Adrenal gland (tissue), 9 donors: ENCODE measurements at regions not wholly inside any gene's neighbourhood (a gene's known extent, or its start where the extent isn't known, plus 50 kb on each side); places are given as distances from the start of the nearest gene placed in this dataset.

Experiments
- DNase-seq, 7 donors: peaks; one replicate each; pipeline ENCODE4 v3.0.0-alpha.2; 2019 to 2020
- H3K27ac ChIP-seq, 5 donors: fragments of 200-600 bp; sonication (generic) in 4 of 5; 1 replicate in 3 of 5; 2 replicates in 2 of 5; pipeline versions ENCODE4 v1.5.1 to v1.8.0; 2016 to 2020; ENCODE audit warnings: mild to moderate bottlenecking in 1 of 5
- H3K27me3 ChIP-seq: fragments of 200-600 bp; 2 replicates; pipeline ENCODE4 v1.8.0; 2021
- H3K36me3 ChIP-seq, 2 donors: fragments of 200-600 bp; replicated peaks in 1 of 2; 1 replicate in 1 of 2; 2 replicates in 1 of 2; pipeline versions ENCODE4 v1.5.1 to v1.8.0; 2018 to 2022
- H3K4me1 ChIP-seq, 2 donors: fragments of 200-600 bp; replicated peaks in 1 of 2; 1 replicate in 1 of 2; 2 replicates in 1 of 2; pipeline versions ENCODE4 v1.5.1 to v1.8.0; 2018 to 2021
- H3K4me3 ChIP-seq, 4 donors: fragments of 200-600 bp; sonication (generic) in 3 of 4; one replicate each; pipeline ENCODE4 v1.5.1; 2016 to 2018
- H3K9me3 ChIP-seq, 3 donors: fragments of 200-600 bp; sonication (generic) in 1 of 3; replicated peaks in 1 of 3; 1 replicate in 2 of 3; 2 replicates in 1 of 3; pipeline versions ENCODE4 v1.5.1 to v1.8.0; 2016 to 2021
- POLR2A ChIP-seq, 2 donors: fragments of 450-650 bp; IDR thresholded peaks; one replicate each; pipeline ENCODE4 v1.6.1; 2017; ENCODE audit warnings: antibody characterized with exemption in 2 of 2, mild to moderate bottlenecking in 2 of 2, moderate library complexity in 1 of 2
- whole genome bisulfite sequencing, 4 donors: extraction: QIAGEN DNeasy Blood & Tissue Kit in 2 of 4; methylation state at CpG; one replicate each; pipeline versions ENCODE4 v1.1.5 to v1.1.7; 2013 to 2017; 5-methylcytosine and 5-hydroxymethylcytosine counted together
- intact Hi-C, 2 donors: fragments of 100-400 bp; cut with DNase I; formaldehyde crosslinking; loops; one replicate each; pipeline versions ENCODE4 v1.14.1 to v1.15.0; 2022 to 2023
- TF ChIP-seq, protein P1 (sequence below), 6 experiments: fragments of 450-650 bp in 4 of 6; fragments of 200-600 bp in 2 of 6; sonication (generic) in 1 of 6; IDR thresholded peaks; 1 replicate in 5 of 6; 2 replicates in 1 of 6; pipeline versions ENCODE4 v1.5.1 to v1.8.0; 2016 to 2021; ENCODE audit warnings: antibody characterized with exemption in 6 of 6, mild to moderate bottlenecking in 2 of 6, moderate library complexity in 1 of 6
- donor health status: healthy with polysubstance abuse.
- donor health status: Bipolar disorder and iron deficiency.
- donor health status: DM: yes; HTN: yes; CAD: no.
- donor health status: DM: no; HTN: no; CAD: no.
- donor health status: DM: no; HTN: no; CAD: no.

DNA sequence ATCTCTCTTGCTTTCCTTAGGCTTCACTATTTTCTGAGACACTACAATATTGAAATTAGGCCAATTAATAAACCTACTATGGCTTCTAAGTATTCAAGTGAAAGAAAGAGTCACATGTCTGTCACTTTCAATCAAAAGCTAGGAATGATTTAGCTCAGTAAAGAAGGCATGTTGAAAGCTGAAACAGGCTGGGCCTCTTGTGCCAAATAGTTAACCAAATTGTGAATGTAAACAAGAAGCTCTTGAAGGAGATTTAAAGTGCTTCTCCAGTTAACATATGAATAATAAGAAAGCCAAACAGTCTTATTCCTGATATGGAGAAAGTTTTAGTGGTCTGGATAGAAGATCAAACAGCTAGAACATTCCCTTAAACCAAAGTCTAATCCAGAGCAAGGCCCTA, 236.3 kb downstream of the OTOR start:
- no peak for DNase-seq
- Histone ChIP-seq H3K4me3 (no peak overlapping the region), H3K9me3 (no peaks in the 10 kb centered on the region), H3K36me3 (no peaks in the 10 kb centered on the region), H3K27me3 (no peaks in the 10 kb centered on the region), H3K4me1 (no peaks in the 10 kb centered on the region), H3K27ac (no peak overlapping the region)
- TF ChIP-seq POLR2A (IDR thresholded peaks at IDR 0.05), result no peak
- TF ChIP-seq, protein P1, sequence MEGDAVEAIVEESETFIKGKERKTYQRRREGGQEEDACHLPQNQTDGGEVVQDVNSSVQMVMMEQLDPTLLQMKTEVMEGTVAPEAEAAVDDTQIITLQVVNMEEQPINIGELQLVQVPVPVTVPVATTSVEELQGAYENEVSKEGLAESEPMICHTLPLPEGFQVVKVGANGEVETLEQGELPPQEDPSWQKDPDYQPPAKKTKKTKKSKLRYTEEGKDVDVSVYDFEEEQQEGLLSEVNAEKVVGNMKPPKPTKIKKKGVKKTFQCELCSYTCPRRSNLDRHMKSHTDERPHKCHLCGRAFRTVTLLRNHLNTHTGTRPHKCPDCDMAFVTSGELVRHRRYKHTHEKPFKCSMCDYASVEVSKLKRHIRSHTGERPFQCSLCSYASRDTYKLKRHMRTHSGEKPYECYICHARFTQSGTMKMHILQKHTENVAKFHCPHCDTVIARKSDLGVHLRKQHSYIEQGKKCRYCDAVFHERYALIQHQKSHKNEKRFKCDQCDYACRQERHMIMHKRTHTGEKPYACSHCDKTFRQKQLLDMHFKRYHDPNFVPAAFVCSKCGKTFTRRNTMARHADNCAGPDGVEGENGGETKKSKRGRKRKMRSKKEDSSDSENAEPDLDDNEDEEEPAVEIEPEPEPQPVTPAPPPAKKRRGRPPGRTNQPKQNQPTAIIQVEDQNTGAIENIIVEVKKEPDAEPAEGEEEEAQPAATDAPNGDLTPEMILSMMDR (IDR thresholded peaks at IDR 0.05), result no peak
- intact Hi-C loops, result no loop called here

DNA sequence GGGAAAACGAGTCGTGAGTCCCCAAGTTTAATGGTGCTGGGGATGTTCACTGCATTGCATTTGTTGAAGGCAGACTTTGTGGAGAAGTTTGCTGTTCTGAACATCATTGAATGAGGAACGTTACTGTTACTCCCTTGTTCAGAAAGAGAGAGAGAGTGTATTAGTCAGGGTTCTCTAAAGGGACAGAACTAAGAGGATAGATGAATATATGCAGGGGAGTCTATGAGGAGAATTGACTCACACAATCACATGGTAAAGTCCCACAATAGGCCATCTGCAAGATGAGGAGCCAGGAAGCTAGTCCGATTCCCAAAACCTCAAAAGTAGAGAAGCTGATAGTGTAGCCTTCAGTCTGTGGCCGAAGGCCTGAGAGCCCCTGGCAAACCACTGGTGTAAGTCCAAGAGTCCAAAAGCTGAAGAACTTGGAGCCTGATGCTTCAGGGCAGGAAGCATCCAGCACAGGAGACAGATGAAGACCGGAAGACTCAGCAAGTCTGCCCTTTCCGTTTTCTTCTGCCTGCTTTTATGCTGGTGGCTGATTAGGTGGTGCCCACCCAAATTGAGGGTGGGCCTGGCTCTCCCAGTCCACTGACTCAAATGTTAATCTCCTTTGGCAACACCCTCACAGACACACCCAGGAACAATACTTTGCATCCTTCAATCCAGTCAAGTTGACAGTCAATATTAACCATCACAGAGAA, 223.5 kb upstream of the PCSK2 start:
- intact Hi-C loops, result no loop called here
- H3K36me3 ChIP-seq, result no peaks in the 10 kb centered on the region
- H3K4me1 ChIP-seq, result no peaks in the 10 kb centered on the region
- DNase-seq, result no peak
- no peak overlapping the region for H3K27ac ChIP-seq
- TF ChIP-seq, protein P1 (IDR thresholded peaks at IDR 0.05), result no peak
- no peak for TF ChIP-seq POLR2A (IDR thresholded peaks at IDR 0.05)
- H3K9me3 ChIP-seq, result no peaks in the 10 kb centered on the region
- no peak overlapping the region for H3K4me3 ChIP-seq
- WGBS, 4 donors, result 72 to 80% (median 74%) methylated on average over 7 of the region's 7 CpGs
- H3K27me3 ChIP-seq, result no peaks in the 10 kb centered on the region

DNA sequence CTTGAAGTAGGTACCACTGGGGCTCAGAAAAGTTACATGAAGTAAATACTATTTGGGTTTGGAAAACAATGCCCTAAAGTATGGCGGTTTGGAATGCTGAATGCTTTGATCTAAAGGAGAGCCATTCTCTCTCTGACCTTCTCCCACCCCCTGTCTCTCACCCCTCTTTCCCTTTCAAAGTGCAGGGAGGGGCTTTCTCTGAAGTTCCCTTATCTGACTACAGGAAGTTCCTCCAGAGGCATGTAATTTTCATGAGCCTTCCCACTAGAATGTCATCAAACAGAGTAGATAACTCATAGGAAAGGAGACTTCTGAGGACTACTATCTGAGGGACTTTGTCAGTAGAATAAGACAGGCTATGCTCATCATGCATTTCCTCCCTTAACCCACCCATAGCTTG, 216.7 kb upstream of the PCSK2 start:
- intact Hi-C loops, result no loop called here
- 48 to 61% (median 50%) methylated on average over 1 of the region's 1 CpG for whole genome bisulfite sequencing, 4 donors
- TF ChIP-seq POLR2A (IDR thresholded peaks at IDR 0.05), result no peak
- TF ChIP-seq, protein P1 (IDR thresholded peaks at IDR 0.05), result no peak
- H3K27me3 ChIP-seq, result no peaks in the 10 kb centered on the region
- H3K36me3 ChIP-seq, result no peaks in the 10 kb centered on the region
- H3K4me1 ChIP-seq, result no peaks in the 10 kb centered on the region
- no peak overlapping the region for H3K27ac ChIP-seq
- H3K9me3 ChIP-seq, result no peaks in the 10 kb centered on the region
- DNase-seq, result no peak
- H3K4me3 ChIP-seq, result no peak overlapping the region

DNA sequence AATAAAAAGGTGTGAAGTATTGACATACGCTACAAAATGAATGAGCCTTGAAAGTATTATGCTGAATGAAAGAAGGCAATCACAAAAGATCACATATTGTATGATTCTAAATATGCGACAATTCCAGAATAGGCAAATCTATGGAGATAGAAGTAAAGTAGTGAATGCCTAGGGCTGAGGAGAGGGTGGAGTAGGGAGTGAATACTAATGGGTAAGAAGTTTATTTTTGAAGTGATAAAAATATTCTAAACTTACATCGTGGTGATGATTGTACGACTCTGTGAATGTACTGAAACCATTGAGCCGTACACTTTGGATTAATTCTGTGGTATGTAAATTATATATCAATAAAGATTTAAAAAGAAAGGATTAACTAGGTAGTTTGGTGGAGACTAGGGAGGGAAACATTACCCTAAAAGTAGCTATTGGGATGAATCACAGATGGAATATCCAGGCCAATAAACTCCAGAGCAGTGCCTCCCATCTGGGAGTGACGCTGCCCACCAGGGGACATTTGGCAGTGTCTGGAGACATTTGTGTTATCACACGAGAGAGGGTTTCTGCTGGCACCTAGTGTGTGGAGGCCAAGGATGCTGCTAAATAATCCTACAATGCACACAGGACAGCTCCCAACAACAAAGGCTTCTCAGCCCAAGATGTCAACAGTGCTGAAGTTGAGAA, 214.2 kb upstream of the PCSK2 start:
- intact Hi-C loops, result no loop called here
- Histone ChIP-seq H3K27ac (no peak overlapping the region), H3K4me3 (no peak overlapping the region), H3K27me3 (no peaks in the 10 kb centered on the region), H3K36me3 (no peaks in the 10 kb centered on the region), H3K9me3 (no peaks in the 10 kb centered on the region), H3K4me1 (no peaks in the 10 kb centered on the region)
- 73 to 79% (median 77%) methylated on average over 7 of the region's 7 CpGs for WGBS, 4 donors
- TF ChIP-seq POLR2A (IDR thresholded peaks at IDR 0.05), result no peak
- TF ChIP-seq, protein P1 (IDR thresholded peaks at IDR 0.05), result no peak
- DNase-seq, result no peak
